CD4-positive, alpha-beta T cell treated with Interleukin-12 subunit alpha and Interleukin-12 subunit beta, for 1 hour (primary cell): ENCODE measurements at regions not wholly inside any gene's neighbourhood (a gene's known extent, or its start where the extent isn't known, plus 50 kb on each side); places are given as distances from the start of the nearest gene placed in this dataset.
"Not testable (repeated sequence)": the region's sequence is repeated elsewhere in the genome, so short reads cannot be mapped to it uniquely, and the experiment has no call there.

Experiments used
- DNase-seq: peaks from one replicate; pipeline ENCODE4 v3.0.0-alpha.2; 2020

GRCh38 chr22:46026899-46027210 lies 49.9 kb upstream of the WNT7B start:
- DNase-seq: no peak

GRCh38 chr22:46027211-46028105 lies 50.5 kb upstream of the WNT7B start:
- no peak for DNase-seq

GRCh38 chr22:46028106-46028991 lies 51.4 kb upstream of the WNT7B start:
- no peak for DNase-seq

DNA sequence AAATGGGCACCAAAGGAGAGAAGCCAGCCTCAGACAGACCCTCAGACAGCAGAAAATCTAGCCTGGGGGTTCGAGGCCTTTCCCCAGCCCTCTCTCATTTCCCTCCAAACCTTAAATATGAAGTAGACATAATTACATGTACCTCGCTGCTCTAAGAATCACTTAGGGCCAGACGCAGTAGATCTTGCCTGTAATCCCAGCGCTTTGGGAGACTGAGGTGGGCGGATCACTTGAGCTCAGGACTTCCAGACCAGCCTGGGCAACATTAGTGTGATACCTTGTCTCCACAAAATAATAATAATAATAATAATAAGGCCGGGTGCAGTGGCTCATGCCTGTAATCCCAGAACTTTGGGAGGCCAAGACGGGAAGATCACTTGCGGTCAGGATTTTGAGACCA lies 52.1 kb upstream of the WNT7B start:
- no peak for DNase-seq

GRCh38 chr22:46029574-46030200 lies 52.7 kb upstream of the WNT7B start:
- DNase-seq: no peak

- no peak for DNase-seq
These were observed 53.4 kb upstream of the WNT7B start for GRCh38 chr22:46030231-46030880.

DNA sequence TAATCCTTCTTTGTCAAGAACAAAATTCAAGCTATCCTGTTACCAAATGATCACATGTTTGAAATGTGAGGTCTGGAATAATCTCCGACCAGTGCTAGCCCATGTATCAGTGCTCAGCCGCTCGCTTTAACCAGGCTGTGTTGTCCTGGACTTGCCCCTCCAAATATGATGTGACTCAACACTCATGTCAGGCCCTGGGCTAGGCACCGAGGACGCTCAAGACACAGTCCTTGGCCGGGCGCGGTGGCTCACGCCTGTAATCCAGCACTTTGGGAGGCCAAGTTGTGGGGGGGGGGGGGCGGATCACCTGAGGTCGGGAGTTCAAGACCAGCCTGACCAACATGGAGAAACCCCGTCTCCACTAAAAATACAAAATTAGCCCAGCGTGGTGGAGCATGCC lies 54.1 kb upstream of the WNT7B start:
- no peak for DNase-seq

- DNase-seq: no peak
These were observed 54.6 kb upstream of the WNT7B start for GRCh38 chr22:46031557-46031956.

DNA sequence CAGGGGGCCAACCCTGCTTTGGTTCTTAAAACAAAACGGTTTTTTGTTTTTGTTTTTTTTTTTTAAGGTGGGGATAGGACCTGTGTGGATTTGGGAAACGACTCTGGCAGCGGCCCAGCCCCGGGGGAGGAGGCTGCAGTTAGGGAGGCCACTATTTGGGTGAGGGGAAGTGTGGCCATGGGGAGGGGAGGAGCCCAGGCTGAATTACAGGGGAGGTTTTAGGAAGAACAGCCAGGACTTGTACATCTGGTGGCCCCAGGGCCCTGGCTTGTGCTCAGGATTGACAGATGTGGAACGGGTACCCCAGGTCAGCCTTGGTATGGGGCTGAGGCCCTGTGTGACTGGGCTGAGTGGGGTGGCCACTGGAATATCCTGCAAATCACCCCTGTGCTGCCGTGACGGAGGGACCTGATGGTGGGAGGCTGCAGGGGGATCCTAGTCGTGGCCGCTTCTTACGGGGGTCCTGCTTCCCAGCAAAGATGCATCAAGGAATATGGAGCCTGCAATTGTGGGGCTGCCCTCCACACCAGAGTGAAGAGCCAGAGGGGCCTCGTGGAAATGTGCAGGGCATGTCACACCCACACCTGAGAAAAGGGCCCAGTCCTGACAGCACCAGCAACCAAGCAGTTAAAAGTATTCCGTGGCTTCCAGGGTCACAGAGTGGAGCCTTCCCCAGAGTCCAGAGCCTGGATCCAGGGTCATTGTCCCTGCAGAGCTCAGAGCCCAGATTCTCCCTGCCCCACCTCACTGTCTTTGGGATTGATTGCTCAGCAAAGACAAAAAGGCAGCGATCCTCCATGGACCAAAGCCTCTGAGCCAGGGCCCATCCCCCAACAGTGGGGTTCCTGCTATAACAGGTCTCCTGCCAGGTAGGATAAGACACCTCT lies 55.2 kb upstream of the WNT7B start:
- DNase-seq: no peak

GRCh38 chr22:46033256-46034200 lies 56.6 kb upstream of the WNT7B start:
- no peak for DNase-seq

- not testable (repeated sequence) for DNase-seq
These were observed 57.5 kb upstream of the WNT7B start for GRCh38 chr22:46034480-46034879.

- DNase-seq: no peak
These were observed 58.4 kb upstream of the WNT7B start for GRCh38 chr22:46035380-46035741.

- DNase-seq: peak; percentile 100
These were observed 59.0 kb upstream of the WNT7B start for GRCh38 chr22:46035742-46036557.

DNA sequence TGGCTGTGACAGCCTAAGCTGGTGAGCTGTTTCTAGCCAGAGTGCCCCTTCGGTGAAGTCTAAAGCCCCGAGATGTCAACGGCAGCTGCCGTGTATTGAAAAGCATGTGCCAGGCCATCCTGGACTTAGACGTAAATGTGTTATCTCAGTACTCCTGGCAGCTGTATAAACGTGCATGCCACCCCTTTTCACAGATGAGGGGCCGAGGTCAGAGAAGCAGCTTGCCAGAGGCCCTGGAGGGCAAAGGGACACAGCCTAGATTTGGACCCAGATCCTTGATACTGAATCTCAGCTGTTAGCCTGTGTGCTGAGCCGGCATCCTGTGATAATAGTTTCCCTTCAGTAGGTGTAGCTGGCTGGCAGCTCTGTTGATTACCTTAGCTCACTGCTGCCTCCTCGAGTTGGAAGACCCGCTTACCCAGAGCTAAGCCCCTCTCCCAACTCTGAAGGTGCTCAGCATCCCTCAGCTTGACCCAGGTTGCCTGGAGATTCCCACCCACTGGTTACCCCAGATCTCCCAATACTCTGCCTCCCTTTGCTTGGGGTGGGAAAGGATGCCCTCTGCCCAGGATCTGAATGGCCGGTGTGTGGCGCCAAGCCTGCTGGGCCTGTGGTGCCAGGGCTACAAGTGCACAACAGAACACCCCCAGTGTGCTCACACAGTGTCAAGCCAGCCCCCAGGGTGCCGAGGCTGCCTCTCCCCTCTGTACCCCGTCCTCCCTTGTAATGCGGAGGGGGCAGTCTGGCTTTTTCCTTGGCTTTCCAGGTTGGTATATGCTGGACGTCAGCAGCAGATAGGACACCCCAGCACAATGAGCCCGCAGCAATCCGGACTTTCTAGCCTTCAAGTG lies 59.8 kb upstream of the WNT7B start:
- peak; percentile 69 for DNase-seq

GRCh38 chr22:46038174-46038487 lies 61.2 kb upstream of the WNT7B start:
- no peak for DNase-seq

GRCh38 chr22:46038516-46039430 lies 61.8 kb upstream of the WNT7B start:
- no peak for DNase-seq

GRCh38 chr22:46039535-46039934 lies 62.6 kb upstream of the WNT7B start:
- DNase-seq: no peak
